Heart left ventricle (tissue), 16 donors: ENCODE measurements at regions not wholly inside any gene's neighbourhood (a gene's known extent, or its start where the extent isn't known, plus 50 kb on each side); places are given as distances from the start of the nearest gene placed in this dataset.
"Not testable (repeated sequence)": the region's sequence is repeated elsewhere in the genome, so short reads cannot be mapped to it uniquely, and the experiment has no call there.

ENCODE experiments used
- ATAC-seq, 4 donors: fragments of 200-7000 bp; cut with Tn5 transposase; one replicate each; pipeline ENCODE4 v1.9.1; 2020 to 2022; ENCODE audit warnings: moderate library complexity in 4 of 4, mild to moderate bottlenecking in 3 of 4, moderate number of reproducible peaks in 1 of 4
- DNase-seq, 5 donors: peaks; one replicate each; pipeline ENCODE4 v3.0.0-alpha.2; 2020
- H3K27ac ChIP-seq, 12 donors: fragments of 200-600 bp; sonication (generic) in 4 of 12; one replicate each; pipeline versions ENCODE4 v1.5.0 to v1.8.0; 2016 to 2022; ENCODE audit warnings: mild to moderate bottlenecking in 2 of 12
- H3K27me3 ChIP-seq, 9 donors: fragments of 200-600 bp; sonication (generic) in 2 of 9; one replicate each; pipeline versions ENCODE4 v1.5.1 to v1.8.0; 2016 to 2022; ENCODE audit warnings: mild to moderate bottlenecking in 3 of 9
- H3K36me3 ChIP-seq, 9 donors: fragments of 200-600 bp; sonication (generic) in 2 of 9; one replicate each; pipeline versions ENCODE4 v1.5.0 to v1.8.0; 2018 to 2022; ENCODE audit warnings: mild to moderate bottlenecking in 2 of 9
- H3K4me1 ChIP-seq, 12 donors: fragments of 200-600 bp; sonication (generic) in 4 of 12; one replicate each; pipeline versions ENCODE4 v1.5.0 to v1.8.0; 2016 to 2022; ENCODE audit warnings: mild to moderate bottlenecking in 3 of 12
- H3K4me3 ChIP-seq, 12 donors: fragments of 200-600 bp; sonication (generic) in 4 of 12; one replicate each; pipeline versions ENCODE4 v1.5.0 to v1.8.0; 2017 to 2022; ENCODE audit warnings: mild to moderate bottlenecking in 9 of 12, moderate library complexity in 4 of 12
- H3K9me3 ChIP-seq, 12 donors: fragments of 200-600 bp; sonication (generic) in 4 of 12; one replicate each; pipeline versions ENCODE4 v1.5.0 to v1.8.0; 2016 to 2022; ENCODE audit warnings: mild to moderate bottlenecking in 1 of 12
- CTCF ChIP-seq, 12 donors: fragments of 200-600 bp; sonication (generic) in 4 of 12; IDR thresholded peaks; one replicate each; pipeline versions ENCODE4 v1.5.0 to v1.8.0; 2018 to 2022; ENCODE audit warnings: antibody characterized with exemption in 12 of 12, mild to moderate bottlenecking in 5 of 12
- POLR2A ChIP-seq, 2 donors: fragments of 450-650 bp; IDR thresholded peaks; one replicate each; pipeline ENCODE4 v1.6.1; 2017; ENCODE audit warnings: antibody characterized with exemption in 2 of 2, mild to moderate bottlenecking in 2 of 2, moderate library complexity in 2 of 2
- WGBS, 4 donors: extraction: QIAGEN DNeasy Blood & Tissue Kit in 2 of 4; methylation state at CpG; one replicate each; pipeline versions ENCODE4 v1.1.5 to v1.1.7; 2013 to 2018; 5-methylcytosine and 5-hydroxymethylcytosine counted together
- intact Hi-C, 10 donors: fragments of 100-400 bp; cut with DNase I; formaldehyde crosslinking; loops; one replicate each; pipeline versions ENCODE4 v1.11.1 to v1.14.2; 2022
- donor health status: ischemic (EF 13 %, LVEDD 7.1; RV severe dilation, severe dysfunction).
- donor health status: healthy with polysubstance abuse.
- donor health status: DM: no; HTN: yes; CAD: no.
- donor health status: DM: no; HTN: no; CAD: no.
- donor health status: ischemic (EF 25% LVEDD 6.9; RV normal size, moderate dysfunction).
- donor health status: ischemic (EF 25% LVEDD 5.7; RV mildly dilated, moderate dysfunction).
- donor health status: healthy.
- donor health status: DM: yes; HTN: yes; CAD: no.
- donor health status: ischemic (EF 35%, LVEDD 5.7; RV mildly dilated, moderate dysfunction).
- donor health status: nonischemic (EF 11% LVEDD 7.7; RV severe dilation, severe dysfunction).
- donor health status: DM: yes; HTN: yes; CAD: no.
- donor health status: PGD.
- donor health status: ischemic (EF 29% LVEDD 5.4; RV normal size, mild dysfunction).
- donor health status: nonischemic (EF 23%, LVEDD 6.1; RV moderate dilation, normal function).

- no peak for TF ChIP-seq CTCF (IDR thresholded peaks at IDR 0.05)
- TF ChIP-seq POLR2A (IDR thresholded peaks at IDR 0.05): no peak
- no peak for ATAC-seq
These were observed 138.8 kb upstream of the NBPF11 start for GRCh38 chr1:148290881-148291280.

GRCh38 chr1:148289647-148290046 lies 137.6 kb upstream of the NBPF11 start:
- Histone ChIP-seq H3K9me3 (peaks cover 0 to 4% (median 0%) of the 10 kb centered on the region in 12 donors), H3K4me1 (no peaks in the 10 kb centered on the region), H3K36me3 (no peaks in the 10 kb centered on the region), H3K4me3 (no peak overlapping the region), H3K27ac (no peak overlapping the region), H3K27me3 (peaks cover 0 to 4% (median 0%) of the 10 kb centered on the region in 9 donors)
- ATAC-seq (no peak), DNase-seq (no peak)
- intact Hi-C loops: loop anchor here in 1 of 10 donors (10.0 kb wide), 1 partner anchor 65 kb away; no protein-coding TSS in a partner anchor
- TF ChIP-seq CTCF (IDR thresholded peaks at IDR 0.05): no peak

More at GRCh38 chr1:148290881-148291280, 138.8 kb upstream of the NBPF11 start:
- no peak overlapping the region for H3K4me3 ChIP-seq
- H3K9me3 ChIP-seq: peaks cover 0 to 4% (median 0%) of the 10 kb centered on the region in 12 donors
- H3K36me3 ChIP-seq: no peaks in the 10 kb centered on the region
- DNase-seq: no peak
- no peaks in the 10 kb centered on the region for H3K4me1 ChIP-seq
- intact Hi-C loops: loop anchor here in 1 of 10 donors (10.0 kb wide), 1 partner anchor 64 kb away; no protein-coding TSS in a partner anchor
- no peak overlapping the region for H3K27ac ChIP-seq
- H3K27me3 ChIP-seq: peaks cover 0 to 7% (median 0%) of the 10 kb centered on the region in 9 donors

GRCh38 chr1:148285946-148286345 lies 133.9 kb upstream of the NBPF11 start:
- H3K4me1 ChIP-seq, H3K9me3 ChIP-seq, H3K36me3 ChIP-seq, intact Hi-C loops, DNase-seq, H3K4me3 ChIP-seq, H3K27me3 ChIP-seq, H3K27ac ChIP-seq, ATAC-seq: not testable (repeated sequence)
- WGBS, 4 donors: 31 to 45% (median 38%) methylated on average over 2 of the region's 2 CpGs

- peak; percentile 25 to 86 (median 85) for ATAC-seq
- H3K36me3 ChIP-seq, H3K9me3 ChIP-seq, intact Hi-C loops, DNase-seq, H3K4me1 ChIP-seq: not testable (repeated sequence)
- WGBS, 4 donors: 0% methylated on average over 1 of the region's 50 CpGs; no CpG with 5 or more reads in 2 of the 4 donors
- H3K4me3 ChIP-seq: peak overlapping the region in 8 of 12 donors; percentile 26 to 50 (median 44)
- H3K27me3 ChIP-seq: peaks cover 0 to 41% (median 7%) of the 10 kb centered on the region in 9 donors
- peak overlapping the region in 1 of 12 donors; percentile 47 for H3K27ac ChIP-seq
These were observed 128.9 kb upstream of the NBPF11 start for GRCh38 chr1:148280831-148281572.

GRCh38 chr1:148279002-148279542 lies 127.0 kb upstream of the NBPF11 start:
- DNase-seq, H3K27ac ChIP-seq, H3K4me1 ChIP-seq, H3K36me3 ChIP-seq, H3K9me3 ChIP-seq, ATAC-seq, H3K4me3 ChIP-seq, intact Hi-C loops: not testable (repeated sequence)
- peaks cover 0 to 59% (median 11%) of the 10 kb centered on the region in 9 donors for H3K27me3 ChIP-seq
- WGBS, 4 donors: 70 to 86% (median 81%) methylated on average over 5 of the region's 5 CpGs

- H3K36me3 ChIP-seq, intact Hi-C loops, DNase-seq, H3K4me1 ChIP-seq, H3K9me3 ChIP-seq, H3K4me3 ChIP-seq, ATAC-seq, H3K27ac ChIP-seq: not testable (repeated sequence)
- 46 to 61% (median 55%) methylated on average over 2 of the region's 2 CpGs for WGBS, 4 donors
- peaks cover 0 to 69% (median 11%) of the 10 kb centered on the region in 9 donors for H3K27me3 ChIP-seq
These were observed 125.8 kb upstream of the NBPF11 start for GRCh38 chr1:148277865-148278279.

- WGBS, 4 donors: 80 to 90% (median 87%) methylated on average over 2 of the region's 2 CpGs
- ATAC-seq, intact Hi-C loops: not testable (repeated sequence)
These were observed 115.0 kb upstream of the NBPF11 start for GRCh38 chr1:148267066-148267465.

More at GRCh38 chr1:148267066-148267465, 115.0 kb upstream of the NBPF11 start:
- H3K9me3 ChIP-seq, H3K4me1 ChIP-seq, H3K27ac ChIP-seq, H3K4me3 ChIP-seq, DNase-seq, H3K36me3 ChIP-seq: not testable (repeated sequence)
- H3K27me3 ChIP-seq: peaks cover 0 to 15% (median 0%) of the 10 kb centered on the region in 9 donors
